ENCODE measurements at regions not wholly inside any gene's neighbourhood (a gene's known extent, or its start where the extent isn't known, plus 50 kb on each side); places are given as distances from the start of the nearest gene placed in this dataset.

DNA sequence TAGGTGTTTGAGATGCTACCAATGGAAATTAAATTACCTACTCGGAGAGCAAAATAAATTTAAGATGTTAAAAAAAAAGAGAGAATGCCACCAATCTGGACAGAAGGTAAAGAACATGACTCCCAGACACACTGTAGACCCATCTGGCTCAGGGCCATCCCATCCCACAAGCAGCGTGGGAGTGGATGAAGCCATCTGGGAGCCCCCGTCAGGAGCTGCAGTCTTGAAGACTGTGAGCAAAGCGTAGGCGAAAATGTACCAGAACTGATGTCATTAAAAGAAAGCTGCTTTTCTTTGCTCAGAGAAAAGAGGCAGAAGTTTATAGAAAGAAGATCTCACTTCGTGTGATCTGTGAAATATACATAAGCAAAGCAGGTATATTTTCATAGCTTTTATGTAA is 815.7 kb downstream of the QKI start:
- intact Hi-C loops (cut with micrococcal nuclease): no loop called here
- H3K27ac Mint-ChIP-seq: no peak overlapping the region
- no peak for DNase-seq
- H3K27me3 Mint-ChIP-seq: no peaks in the 10 kb centered on the region
- H3K4me1 Mint-ChIP-seq: no peaks in the 10 kb centered on the region
- peaks cover 6% of the 10 kb centered on the region for H3K9me3 Mint-ChIP-seq
- H3K36me3 Mint-ChIP-seq (ENCODE audit: low read depth): no peaks in the 10 kb centered on the region
- no peak overlapping the region for H3K4me3 Mint-ChIP-seq

DNA sequence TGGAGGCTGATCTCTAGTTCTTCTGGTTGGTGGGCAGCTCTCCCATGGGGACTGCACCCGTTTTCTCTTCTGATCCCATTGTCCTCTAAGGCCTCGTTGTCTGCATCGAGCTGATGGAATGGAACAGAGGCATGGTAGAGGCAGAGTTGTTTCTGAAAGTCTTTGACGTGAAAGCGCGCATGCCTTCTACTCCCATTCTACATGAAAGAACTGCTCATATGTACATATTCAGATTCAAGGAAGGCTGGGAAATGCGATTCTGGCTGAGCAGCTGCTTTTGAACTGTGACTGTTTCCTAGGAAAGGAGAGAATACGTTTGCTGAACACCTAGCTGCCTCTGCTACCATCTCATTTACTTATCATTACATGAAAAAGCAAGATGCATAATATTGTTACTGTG is 815.2 kb downstream of the QKI start:
- Mint-ChIP-seq H3K4me3 (no peak overlapping the region), H3K4me1 (no peaks in the 10 kb centered on the region), H3K27ac (no peak overlapping the region), H3K9me3 (peaks cover 6% of the 10 kb centered on the region), H3K27me3 (no peaks in the 10 kb centered on the region), H3K36me3 (ENCODE audit: low read depth) (no peaks in the 10 kb centered on the region)
- intact Hi-C loops (cut with micrococcal nuclease): no loop called here
- no peak for DNase-seq

DNA sequence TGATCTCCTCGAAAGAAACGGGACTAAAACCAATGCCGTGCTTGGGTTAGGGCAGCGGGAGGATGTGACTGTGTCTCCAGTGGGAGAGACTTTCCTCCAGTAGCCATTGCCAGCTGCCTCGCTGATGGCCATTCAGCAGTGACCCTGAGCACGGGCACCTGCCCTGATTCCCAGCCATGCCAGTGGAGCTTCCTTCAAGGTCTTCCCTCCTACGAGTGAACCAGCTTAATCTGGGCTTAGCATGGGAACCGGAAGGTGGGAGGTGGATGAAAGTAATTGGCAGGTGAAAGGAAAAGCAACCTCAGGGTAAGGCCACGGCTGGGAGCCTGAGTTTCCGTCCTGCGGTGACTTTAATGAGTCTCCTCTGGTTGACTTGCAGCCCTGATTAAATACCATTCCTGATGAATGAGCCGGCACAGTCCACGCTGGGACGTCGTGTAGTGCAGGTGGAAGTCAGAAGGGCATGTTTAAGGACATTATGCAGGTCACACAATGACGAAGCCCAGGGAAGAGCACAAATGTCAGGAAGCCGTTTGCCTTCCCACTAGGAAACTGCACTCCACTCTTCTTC is 813.5 kb downstream of the QKI start:
- Mint-ChIP-seq H3K36me3 (ENCODE audit: low read depth) (no peaks in the 10 kb centered on the region), H3K4me3 (no peak overlapping the region), H3K27ac (no peak overlapping the region), H3K4me1 (no peaks in the 10 kb centered on the region), H3K9me3 (peaks cover 6% of the 10 kb centered on the region), H3K27me3 (no peaks in the 10 kb centered on the region)
- DNase-seq: no peak
- intact Hi-C loops (cut with micrococcal nuclease): no loop called here

- no peaks in the 10 kb centered on the region for H3K36me3 Mint-ChIP-seq (ENCODE audit: low read depth)
- DNase-seq: no peak
- intact Hi-C loops (cut with micrococcal nuclease): no loop called here
- H3K9me3 Mint-ChIP-seq: no peaks in the 10 kb centered on the region
- H3K4me1 Mint-ChIP-seq: no peaks in the 10 kb centered on the region
- H3K4me3 Mint-ChIP-seq: no peak overlapping the region
- H3K27ac Mint-ChIP-seq: no peak overlapping the region
- H3K27me3 Mint-ChIP-seq: no peaks in the 10 kb centered on the region
These were observed 802.3 kb downstream of the QKI start for GRCh38 chr6:164216839-164217238.

DNA sequence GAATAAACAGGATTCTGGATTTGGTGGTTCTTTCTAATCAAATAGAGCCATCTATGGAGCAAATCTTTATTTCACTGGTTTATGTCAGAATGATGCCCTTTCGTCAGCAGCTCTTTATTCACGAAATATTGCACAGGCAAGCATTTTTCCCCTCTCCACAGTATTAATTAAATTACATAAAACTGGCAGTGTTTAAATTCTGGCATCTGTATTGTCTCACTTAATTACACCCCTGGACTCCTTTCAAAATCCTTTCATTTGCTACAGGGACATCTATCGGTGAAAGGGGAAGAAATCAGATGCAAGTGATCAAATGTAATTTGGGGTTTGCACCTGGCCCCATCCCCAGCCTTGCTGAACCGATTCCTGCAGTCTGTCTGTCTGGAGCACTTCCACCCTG is 801.9 kb downstream of the QKI start:
- no peak for DNase-seq
- no peaks in the 10 kb centered on the region for H3K36me3 Mint-ChIP-seq (ENCODE audit: low read depth)
- intact Hi-C loops (cut with micrococcal nuclease): no loop called here
- no peaks in the 10 kb centered on the region for H3K4me1 Mint-ChIP-seq
- H3K4me3 Mint-ChIP-seq: no peak overlapping the region
- H3K27ac Mint-ChIP-seq: no peak overlapping the region
- H3K27me3 Mint-ChIP-seq: no peaks in the 10 kb centered on the region
- peaks cover under 1% of the 10 kb centered on the region for H3K9me3 Mint-ChIP-seq

DNA sequence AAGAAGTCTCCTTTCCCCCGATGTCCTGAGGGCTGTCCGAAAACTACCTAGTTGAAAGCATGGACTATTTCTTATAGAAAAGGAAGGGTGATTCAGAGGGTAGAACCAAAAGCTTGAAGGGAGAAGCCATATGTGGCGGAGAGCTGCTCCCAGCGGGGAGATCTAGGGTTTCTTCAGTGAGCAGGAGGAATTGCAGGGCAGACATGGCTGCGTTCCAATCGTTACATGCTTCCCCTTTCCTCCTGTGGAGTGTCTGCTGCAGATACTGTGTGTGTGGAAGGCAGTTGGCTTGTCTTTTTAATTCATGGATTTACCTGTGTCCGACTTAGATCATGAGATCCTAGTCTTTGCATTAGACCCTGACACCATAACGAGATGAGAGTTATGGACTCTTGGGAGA is 799.5 kb downstream of the QKI start:
- peaks cover 4% of the 10 kb centered on the region for H3K9me3 Mint-ChIP-seq
- H3K27me3 Mint-ChIP-seq: no peaks in the 10 kb centered on the region
- H3K36me3 Mint-ChIP-seq (ENCODE audit: low read depth): no peaks in the 10 kb centered on the region
- no peak overlapping the region for H3K27ac Mint-ChIP-seq
- H3K4me3 Mint-ChIP-seq: no peak overlapping the region
- intact Hi-C loops (cut with micrococcal nuclease): no loop called here
- no peak for DNase-seq
- H3K4me1 Mint-ChIP-seq: no peaks in the 10 kb centered on the region

DNA sequence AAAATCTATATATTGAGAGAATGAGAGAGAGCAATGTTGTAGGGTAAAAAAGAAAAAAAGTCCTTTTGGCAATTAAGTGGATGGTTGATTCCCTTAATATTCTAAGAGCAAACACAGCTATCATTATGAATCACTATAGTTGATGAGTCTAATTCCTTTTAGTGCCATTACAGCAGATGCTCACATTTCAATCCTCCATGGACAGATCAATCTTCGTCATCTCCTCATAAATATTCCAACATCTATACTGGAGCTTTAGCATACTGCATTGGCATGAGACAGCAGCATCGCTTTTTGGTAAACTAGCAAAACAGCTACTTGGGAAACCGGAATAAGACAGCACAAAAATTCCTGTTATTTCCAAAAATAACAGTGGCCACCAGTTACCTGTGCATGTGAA is 796.7 kb downstream of the QKI start:
- Mint-ChIP-seq H3K36me3 (ENCODE audit: low read depth) (no peaks in the 10 kb centered on the region), H3K9me3 (peaks cover 6% of the 10 kb centered on the region), H3K27me3 (no peaks in the 10 kb centered on the region), H3K27ac (no peak overlapping the region), H3K4me1 (no peaks in the 10 kb centered on the region), H3K4me3 (no peak overlapping the region)
- intact Hi-C loops (cut with micrococcal nuclease): no loop called here
- DNase-seq: no peak

DNA sequence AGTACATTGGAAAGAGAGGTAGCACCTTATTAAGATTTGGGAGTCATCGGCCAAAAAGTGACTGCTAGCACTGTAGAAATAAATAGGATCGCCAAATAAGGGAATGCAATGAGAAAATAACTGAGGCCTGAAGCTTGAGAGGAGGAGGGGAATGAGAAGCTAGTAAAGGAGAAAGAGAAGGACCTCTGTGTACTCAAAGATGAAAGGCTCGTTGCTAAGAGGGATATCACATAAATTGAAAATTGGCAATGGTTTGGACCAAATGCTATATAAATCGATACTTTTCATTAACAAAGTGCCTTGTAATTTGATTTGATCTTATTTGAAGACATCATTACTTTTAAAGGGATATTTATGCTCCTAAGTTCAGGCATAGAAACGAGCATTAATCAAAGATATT is 796.3 kb downstream of the QKI start:
- H3K36me3 Mint-ChIP-seq (ENCODE audit: low read depth): no peaks in the 10 kb centered on the region
- peaks cover 7% of the 10 kb centered on the region for H3K9me3 Mint-ChIP-seq
- intact Hi-C loops (cut with micrococcal nuclease): no loop called here
- H3K4me3 Mint-ChIP-seq: no peak overlapping the region
- H3K27me3 Mint-ChIP-seq: no peaks in the 10 kb centered on the region
- no peak overlapping the region for H3K27ac Mint-ChIP-seq
- no peaks in the 10 kb centered on the region for H3K4me1 Mint-ChIP-seq
- DNase-seq: no peak

DNA sequence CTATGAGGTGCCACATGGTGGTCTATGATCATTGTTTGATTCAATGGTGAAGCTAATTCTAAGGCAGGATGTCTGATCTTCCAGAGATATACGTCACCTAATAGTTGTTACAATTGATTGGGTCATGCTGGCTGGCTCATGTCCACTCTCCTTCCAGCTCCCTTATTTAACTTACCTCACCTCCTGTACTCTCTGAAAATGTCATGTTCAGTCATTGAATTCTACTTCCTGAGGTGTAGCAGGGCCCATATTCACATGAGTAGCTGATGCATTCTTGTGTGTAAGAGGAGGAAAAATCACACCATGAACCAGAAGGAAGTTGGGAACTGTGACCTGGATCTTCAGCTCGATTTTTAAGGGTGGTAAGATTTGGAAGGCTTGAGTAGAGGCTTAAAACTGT is 795.8 kb downstream of the QKI start:
- no peak overlapping the region for H3K4me3 Mint-ChIP-seq
- intact Hi-C loops (cut with micrococcal nuclease): no loop called here
- H3K4me1 Mint-ChIP-seq: no peaks in the 10 kb centered on the region
- no peak for DNase-seq
- no peak overlapping the region for H3K27ac Mint-ChIP-seq
- no peaks in the 10 kb centered on the region for H3K27me3 Mint-ChIP-seq
- H3K9me3 Mint-ChIP-seq: peaks cover 7% of the 10 kb centered on the region
- no peaks in the 10 kb centered on the region for H3K36me3 Mint-ChIP-seq (ENCODE audit: low read depth)

DNA sequence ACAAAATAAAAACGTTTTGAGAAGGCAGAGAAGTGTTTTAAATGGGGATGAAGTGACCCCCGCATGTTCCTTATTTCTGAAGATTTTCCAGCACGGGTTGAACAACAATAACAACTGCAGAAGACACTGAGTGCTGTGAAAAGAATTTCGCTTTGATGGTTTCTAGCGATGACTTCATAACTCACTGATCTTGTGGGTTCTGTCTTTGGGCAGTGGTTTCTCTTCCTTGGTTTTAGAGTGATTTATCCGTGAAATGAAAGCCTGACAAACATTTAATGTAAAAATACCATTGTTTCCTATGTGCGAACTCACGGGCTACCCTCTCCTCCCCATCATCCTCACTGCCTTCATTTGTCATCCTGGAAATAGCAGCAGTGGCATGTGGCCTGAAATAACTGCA is 793.9 kb downstream of the QKI start:
- no peak for DNase-seq
- Mint-ChIP-seq H3K9me3 (peaks cover 7% of the 10 kb centered on the region), H3K4me1 (no peaks in the 10 kb centered on the region), H3K4me3 (no peak overlapping the region), H3K27me3 (no peaks in the 10 kb centered on the region), H3K36me3 (ENCODE audit: low read depth) (no peaks in the 10 kb centered on the region), H3K27ac (no peak overlapping the region)
- intact Hi-C loops (cut with micrococcal nuclease): no loop called here

DNA sequence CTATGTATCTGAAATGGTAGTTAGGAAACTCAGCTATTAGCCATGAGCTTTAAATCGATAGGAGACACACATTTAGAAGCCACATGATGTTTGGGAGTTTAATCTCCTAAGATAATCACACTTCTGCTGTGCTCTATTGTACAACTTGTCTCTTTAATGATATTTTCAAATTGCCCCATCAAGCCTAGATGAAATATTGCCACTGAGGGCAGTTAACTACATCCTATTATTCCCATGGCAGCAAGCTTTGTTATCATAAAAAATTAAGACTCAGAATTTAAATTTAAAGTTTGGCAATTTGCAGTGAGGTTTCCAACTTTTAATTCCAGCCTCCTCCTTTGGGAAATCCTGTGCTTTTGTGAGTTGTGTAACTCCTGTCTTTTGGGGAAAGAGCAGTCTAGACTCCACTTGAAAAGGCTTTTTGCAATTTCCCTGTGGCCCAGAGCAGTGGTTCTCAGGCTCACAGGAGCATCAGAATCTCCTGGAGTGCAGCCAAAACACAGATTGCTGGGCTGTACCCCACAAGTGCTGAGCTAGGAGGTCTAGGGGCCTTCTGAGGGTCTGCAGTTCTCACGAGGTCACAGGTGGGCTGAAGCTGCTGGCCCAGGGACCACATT is 792.4 kb downstream of the QKI start:
- Mint-ChIP-seq H3K4me3 (no peak overlapping the region), H3K36me3 (ENCODE audit: low read depth) (no peaks in the 10 kb centered on the region), H3K4me1 (no peaks in the 10 kb centered on the region), H3K27ac (no peak overlapping the region), H3K27me3 (no peaks in the 10 kb centered on the region), H3K9me3 (peaks cover 7% of the 10 kb centered on the region)
- intact Hi-C loops (cut with micrococcal nuclease): no loop called here
- DNase-seq: no peak

GRCh38 chr6:164200071-164200470 is 785.6 kb downstream of the QKI start:
- intact Hi-C loops (cut with micrococcal nuclease): no loop called here
- Mint-ChIP-seq H3K4me1 (no peaks in the 10 kb centered on the region), H3K9me3 (no peaks in the 10 kb centered on the region), H3K27me3 (no peaks in the 10 kb centered on the region), H3K4me3 (no peak overlapping the region), H3K27ac (no peak overlapping the region), H3K36me3 (ENCODE audit: low read depth) (no peaks in the 10 kb centered on the region)
- no peak for DNase-seq

GRCh38 chr6:164195942-164196281 is 781.4 kb downstream of the QKI start:
- H3K27me3 Mint-ChIP-seq: no peaks in the 10 kb centered on the region
- H3K4me1 Mint-ChIP-seq: no peaks in the 10 kb centered on the region
- intact Hi-C loops (cut with micrococcal nuclease): no loop called here
- no peak overlapping the region for H3K4me3 Mint-ChIP-seq
- DNase-seq: no peak
- H3K27ac Mint-ChIP-seq: no peak overlapping the region
- no peaks in the 10 kb centered on the region for H3K36me3 Mint-ChIP-seq (ENCODE audit: low read depth)
- no peaks in the 10 kb centered on the region for H3K9me3 Mint-ChIP-seq

- no peak for DNase-seq
- no peaks in the 10 kb centered on the region for H3K4me1 Mint-ChIP-seq
- no peak overlapping the region for H3K4me3 Mint-ChIP-seq
- no peak overlapping the region for H3K27ac Mint-ChIP-seq
- H3K27me3 Mint-ChIP-seq: no peaks in the 10 kb centered on the region
- H3K9me3 Mint-ChIP-seq: no peaks in the 10 kb centered on the region
- intact Hi-C loops (cut with micrococcal nuclease): no loop called here
- no peaks in the 10 kb centered on the region for H3K36me3 Mint-ChIP-seq (ENCODE audit: low read depth)
These were observed 780.9 kb downstream of the QKI start for GRCh38 chr6:164195278-164195941.

DNA sequence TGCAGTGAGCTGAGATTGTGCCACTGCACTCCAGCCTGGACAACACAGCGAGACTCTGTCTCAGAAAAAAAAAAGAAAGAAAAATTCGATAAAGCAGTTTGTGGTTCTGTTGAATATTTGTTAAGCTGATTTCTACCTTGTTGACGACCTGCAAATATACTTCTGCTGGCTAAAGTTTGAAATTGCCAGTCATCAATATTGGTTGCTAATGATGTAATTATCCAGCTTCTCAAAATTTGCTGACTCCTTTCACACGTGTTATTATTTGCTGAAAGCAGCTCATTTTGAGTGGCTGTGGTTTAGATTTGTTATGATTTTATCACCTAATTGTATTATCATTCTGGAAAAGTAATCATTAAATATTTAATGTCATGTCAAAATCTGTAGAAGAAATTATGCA is 774.3 kb downstream of the QKI start:
- Mint-ChIP-seq H3K27ac (no peak overlapping the region), H3K4me3 (no peak overlapping the region), H3K27me3 (no peaks in the 10 kb centered on the region), H3K36me3 (ENCODE audit: low read depth) (no peaks in the 10 kb centered on the region), H3K4me1 (no peaks in the 10 kb centered on the region), H3K9me3 (no peaks in the 10 kb centered on the region)
- no peak for DNase-seq
- intact Hi-C loops (cut with micrococcal nuclease): no loop called here
